HG02678 (cell line): ENCODE measurements at regions not wholly inside any gene's neighbourhood (a gene's known extent, or its start where the extent isn't known, plus 50 kb on each side); places are given as distances from the start of the nearest gene placed in this dataset.

Source experiments
- ATAC-seq: cut with Tn5 transposase; IDR thresholded peaks from one replicate; pipeline ENCODE4 v1.9.1; 2021; ENCODE audit warnings: mild to moderate bottlenecking, moderate library complexity; ENCODE audit not compliant: unreplicated experiment

DNA sequence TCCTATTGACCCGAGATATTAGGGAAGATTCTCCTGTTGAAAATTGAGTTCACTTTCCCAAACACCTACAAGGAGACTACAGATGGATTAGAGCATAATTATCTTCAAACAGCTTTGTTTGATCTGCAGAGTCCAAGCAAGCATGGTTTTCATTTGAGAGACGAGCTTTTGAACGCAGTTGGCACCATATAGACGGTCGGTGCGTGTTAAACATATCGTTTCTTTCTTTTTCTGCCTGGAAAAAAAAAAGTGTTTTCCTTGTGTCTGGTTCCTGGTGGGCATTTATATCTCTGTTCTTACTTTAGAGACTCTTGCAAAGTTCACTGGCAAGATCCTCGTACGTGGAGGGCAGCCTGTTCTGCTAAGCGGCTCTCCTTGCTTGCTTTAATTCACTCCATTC, 248.9 kb downstream of the TMEM182 start:
- ATAC-seq: no peak

DNA sequence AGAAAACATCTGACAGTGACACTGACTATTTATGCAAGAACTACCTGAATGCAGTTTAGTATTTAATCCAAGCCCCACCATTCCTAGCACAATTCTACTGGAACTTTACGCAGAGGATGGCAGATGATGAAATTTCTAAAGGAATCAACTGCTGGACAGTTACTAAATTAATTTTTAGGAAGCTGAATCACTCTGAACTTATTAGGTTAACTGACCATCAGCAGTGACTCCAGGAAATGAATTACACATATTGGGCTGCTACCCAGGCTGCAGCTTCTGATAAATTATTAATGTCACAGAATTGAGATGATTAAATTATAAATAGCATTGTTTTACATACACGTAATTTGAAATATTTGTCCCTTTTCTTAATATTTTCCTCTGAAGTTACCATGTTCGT, 250.8 kb downstream of the TMEM182 start:
- no peak for ATAC-seq

GRCh38 chr2:103025056-103025455, 263.2 kb downstream of the TMEM182 start:
- ATAC-seq: no peak

DNA sequence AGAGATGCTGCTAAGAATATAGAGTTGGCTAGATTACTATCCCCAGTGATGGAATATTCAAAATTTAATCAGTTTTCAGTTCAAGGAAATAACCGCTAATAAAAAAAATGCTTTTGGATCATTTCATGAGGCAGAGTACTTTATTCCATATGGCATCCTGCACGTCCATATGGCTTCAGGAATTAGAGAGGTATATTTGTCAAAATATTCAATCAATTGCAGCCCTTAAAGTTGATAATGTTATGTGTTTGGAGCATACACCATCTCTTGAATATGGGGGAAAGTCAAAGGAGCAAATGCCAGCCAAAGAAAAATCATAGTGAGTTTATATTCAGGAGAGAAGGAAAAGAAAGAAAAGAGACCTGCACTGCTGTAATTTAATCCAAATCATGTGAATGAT, 266.4 kb downstream of the TMEM182 start:
- ATAC-seq: no peak
